Mucosa of descending colon (tissue), 3 donors: ENCODE measurements at regions not wholly inside any gene's neighbourhood (a gene's known extent, or its start where the extent isn't known, plus 50 kb on each side); places are given as distances from the start of the nearest gene placed in this dataset.

ENCODE experiments used
- ATAC-seq: fragments of 200-7000 bp; cut with Tn5 transposase; one replicate; pipeline ENCODE4 v1.9.1; 2020; ENCODE audit warnings: mild to moderate bottlenecking, moderate library complexity
- DNase-seq, 3 donors: peaks; one replicate each; pipeline ENCODE4 v3.0.0-alpha.2; 2020
- H3K36me3 ChIP-seq: fragments of 200-600 bp; one replicate; pipeline ENCODE4 v1.8.0; 2021; ENCODE audit warnings: low read depth, mild to moderate bottlenecking
- H3K4me1 ChIP-seq: fragments of 200-600 bp; one replicate; pipeline ENCODE4 v1.8.0; 2021; ENCODE audit warnings: low read depth, mild to moderate bottlenecking
- H3K4me3 ChIP-seq: fragments of 200-600 bp; one replicate; pipeline ENCODE4 v1.8.0; 2021; ENCODE audit warnings: mild to moderate bottlenecking
- H3K9me3 ChIP-seq: fragments of 200-600 bp; one replicate; pipeline ENCODE4 v1.8.0; 2021; ENCODE audit warnings: mild to moderate bottlenecking
- CTCF ChIP-seq: fragments of 200-600 bp; IDR thresholded peaks from one replicate; pipeline ENCODE4 v1.8.0; 2022; ENCODE audit warnings: antibody characterized with exemption, mild to moderate bottlenecking
- intact Hi-C, 2 donors: fragments of 100-400 bp; cut with DNase I in 1 of 2; cut with micrococcal nuclease in 1 of 2; formaldehyde crosslinking; loops; one replicate each; pipeline versions ENCODE4 v1.11.0 to v1.11.1; 2022; cut with DNase I, micrococcal nuclease
- donor health status: DM: no; HTN: no; CAD: no; lungs with moderate emphysema.
- donor health status: DM: no; HTN: no; CAD: no.
- donor health status: DM: no; HTN: yes; CAD: no.

- Histone ChIP-seq H3K36me3 (no peaks in the 10 kb centered on the region), H3K9me3 (no peaks in the 10 kb centered on the region), H3K4me1 (no peaks in the 10 kb centered on the region), H3K4me3 (no peak overlapping the region)
- DNase-seq = no peak
- intact Hi-C loops = no loop called here
- TF ChIP-seq CTCF = no peak
- no peak for ATAC-seq
Measured at GRCh38 chr1:170307426-170307825, 161.7 kb downstream of the NTMT2 start.

GRCh38 chr1:170309389-170310013, 163.7 kb downstream of the NTMT2 start:
- ATAC-seq (no peak), DNase-seq (no peak)
- no peaks in the 10 kb centered on the region for H3K36me3 ChIP-seq
- intact Hi-C loops = no loop called here
- no peak for TF ChIP-seq CTCF
- no peaks in the 10 kb centered on the region for H3K9me3 ChIP-seq
- no peaks in the 10 kb centered on the region for H3K4me1 ChIP-seq
- no peak overlapping the region for H3K4me3 ChIP-seq

GRCh38 chr1:170310014-170310405, 164.3 kb downstream of the NTMT2 start:
- no peak for TF ChIP-seq CTCF
- DNase-seq (no peak), ATAC-seq (no peak)
- H3K9me3 ChIP-seq = no peaks in the 10 kb centered on the region
- H3K4me3 ChIP-seq = no peak overlapping the region
- H3K36me3 ChIP-seq = no peaks in the 10 kb centered on the region
- intact Hi-C loops = no loop called here
- no peaks in the 10 kb centered on the region for H3K4me1 ChIP-seq

- Histone ChIP-seq H3K4me3 (no peak overlapping the region), H3K4me1 (no peaks in the 10 kb centered on the region), H3K36me3 (no peaks in the 10 kb centered on the region), H3K9me3 (no peaks in the 10 kb centered on the region)
- ATAC-seq (no peak), DNase-seq (no peak)
- TF ChIP-seq CTCF = no peak
- intact Hi-C loops = no loop called here
Measured at GRCh38 chr1:170310951-170311350, 165.2 kb downstream of the NTMT2 start.

GRCh38 chr1:170313306-170313705, 167.5 kb downstream of the NTMT2 start:
- intact Hi-C loops = no loop called here
- TF ChIP-seq CTCF = no peak
- no peak for ATAC-seq

GRCh38 chr1:170316270-170316669, 170.5 kb downstream of the NTMT2 start:
- no peaks in the 10 kb centered on the region for H3K9me3 ChIP-seq

More at GRCh38 chr1:170313306-170313705, 167.5 kb downstream of the NTMT2 start:
- Histone ChIP-seq H3K4me3 (no peak overlapping the region), H3K36me3 (no peaks in the 10 kb centered on the region), H3K4me1 (no peaks in the 10 kb centered on the region), H3K9me3 (no peaks in the 10 kb centered on the region)
- no peak for DNase-seq

More at GRCh38 chr1:170316270-170316669, 170.5 kb downstream of the NTMT2 start:
- TF ChIP-seq CTCF = no peak
- Histone ChIP-seq H3K4me1 (no peaks in the 10 kb centered on the region), H3K36me3 (no peaks in the 10 kb centered on the region), H3K4me3 (no peak overlapping the region)
- ATAC-seq = no peak
- intact Hi-C loops = no loop called here
- no peak for DNase-seq
